ENCODE measurements at regions not wholly inside any gene's neighbourhood (a gene's known extent, or its start where the extent isn't known, plus 50 kb on each side); places are given as distances from the start of the nearest gene placed in this dataset.

- CTCF ChIA-PET: no interaction called here
- no peak for TF ChIP-seq CTCF (IDR thresholded peaks at IDR 0.05; ENCODE audit: insufficient read depth, low read depth, low read length)
- POLR2A ChIA-PET: no interaction called here
- no peaks in the 10 kb centered on the region for H3K36me3 ChIP-seq (ENCODE audit: control insufficient read depth, insufficient read depth, low read length)
- H3K4me3 ChIP-seq (ENCODE audit: low read depth, low read length): no peak overlapping the region
- DNase-seq (ENCODE audit: low read depth): no peak
- no peaks in the 10 kb centered on the region for H3K27me3 ChIP-seq (ENCODE audit: control insufficient read depth, insufficient read depth, low read length)
Measured at GRCh38 chr4:130901321-130901720, 1805.4 kb downstream of the C4orf33 start.

- TF ChIP-seq CTCF (IDR thresholded peaks at IDR 0.05; ENCODE audit: insufficient read depth, low read depth, low read length): no peak
- ChIA-PET CTCF (no interaction called here), POLR2A (no interaction called here)
- H3K36me3 ChIP-seq (ENCODE audit: control insufficient read depth, insufficient read depth, low read length): no peaks in the 10 kb centered on the region
- DNase-seq (ENCODE audit: low read depth): no peak
- no peaks in the 10 kb centered on the region for H3K27me3 ChIP-seq (ENCODE audit: control insufficient read depth, insufficient read depth, low read length)
- H3K4me3 ChIP-seq (ENCODE audit: low read depth, low read length): no peak overlapping the region
Measured at GRCh38 chr4:130922955-130923354, 1827.0 kb downstream of the C4orf33 start.

GRCh38 chr4:130955520-130955919 is 1859.6 kb downstream of the C4orf33 start:
- H3K36me3 ChIP-seq (ENCODE audit: control insufficient read depth, insufficient read depth, low read length): no peaks in the 10 kb centered on the region
- TF ChIP-seq CTCF (IDR thresholded peaks at IDR 0.05; ENCODE audit: insufficient read depth, low read depth, low read length): no peak

GRCh38 chr4:130985371-130985770 is 1889.4 kb downstream of the C4orf33 start:
- CTCF ChIA-PET: no interaction called here
- TF ChIP-seq CTCF (IDR thresholded peaks at IDR 0.05; ENCODE audit: insufficient read depth, low read depth, low read length): no peak
- no peaks in the 10 kb centered on the region for H3K27me3 ChIP-seq (ENCODE audit: control insufficient read depth, insufficient read depth, low read length)
- no peak overlapping the region for H3K4me3 ChIP-seq (ENCODE audit: low read depth, low read length)
- POLR2A ChIA-PET: no interaction called here
- no peak for DNase-seq (ENCODE audit: low read depth)
- H3K36me3 ChIP-seq (ENCODE audit: control insufficient read depth, insufficient read depth, low read length): no peaks in the 10 kb centered on the region

More at GRCh38 chr4:130955520-130955919, 1859.6 kb downstream of the C4orf33 start:
- ChIA-PET POLR2A (no interaction called here), CTCF (no interaction called here)
- no peak overlapping the region for H3K4me3 ChIP-seq (ENCODE audit: low read depth, low read length)
- no peak for DNase-seq (ENCODE audit: low read depth)
- H3K27me3 ChIP-seq (ENCODE audit: control insufficient read depth, insufficient read depth, low read length): no peaks in the 10 kb centered on the region

- H3K4me3 ChIP-seq (ENCODE audit: low read depth, low read length): no peak overlapping the region
- H3K27me3 ChIP-seq (ENCODE audit: control insufficient read depth, insufficient read depth, low read length): no peaks in the 10 kb centered on the region
- H3K36me3 ChIP-seq (ENCODE audit: control insufficient read depth, insufficient read depth, low read length): no peaks in the 10 kb centered on the region
- ChIA-PET POLR2A (no interaction called here), CTCF (no interaction called here)
- no peak for TF ChIP-seq CTCF (IDR thresholded peaks at IDR 0.05; ENCODE audit: insufficient read depth, low read depth, low read length)
- no peak for DNase-seq (ENCODE audit: low read depth)
Measured at GRCh38 chr4:130995988-130996387, 1900.0 kb downstream of the C4orf33 start.
